Muscle layer of colon (tissue), 2 donors: ENCODE measurements at regions not wholly inside any gene's neighbourhood (a gene's known extent, or its start where the extent isn't known, plus 50 kb on each side); places are given as distances from the start of the nearest gene placed in this dataset.

Experiments
- H3K27ac ChIP-seq: one replicate; pipeline ENCODE4 v1.7.0; 2013; ENCODE audit warnings: low read depth, mild to moderate bottlenecking, low read length, moderate library complexity
- H3K27me3 ChIP-seq, 2 donors: one replicate each; pipeline ENCODE4 v1.7.0; 2013; ENCODE audit warnings: low read length in 2 of 2, mild to moderate bottlenecking in 2 of 2; ENCODE audit not compliant: insufficient read depth in 2 of 2, control insufficient read depth in 1 of 2
- H3K36me3 ChIP-seq: one replicate; pipeline ENCODE4 v1.7.0; 2013; ENCODE audit warnings: mild to moderate bottlenecking, low read length; ENCODE audit not compliant: insufficient read depth
- H3K4me1 ChIP-seq: one replicate; pipeline ENCODE4 v1.7.0; 2013; ENCODE audit warnings: mild to moderate bottlenecking, low read length; ENCODE audit not compliant: insufficient read depth
- H3K4me3 ChIP-seq, 2 donors: one replicate each; pipeline ENCODE4 v1.7.0; 2013; ENCODE audit warnings: low read length in 2 of 2, low read depth in 1 of 2, mild to moderate bottlenecking in 1 of 2, moderate library complexity in 1 of 2
- H3K9ac ChIP-seq: one replicate; pipeline ENCODE4 v1.7.0; 2013; ENCODE audit warnings: low read length
- H3K9me3 ChIP-seq: one replicate; pipeline ENCODE4 v1.7.0; 2013; ENCODE audit warnings: mild to moderate bottlenecking, low read length
- donor health status: abdominal sarcoma.
- donor health status: Adenocarcinoma of cecum.

DNA sequence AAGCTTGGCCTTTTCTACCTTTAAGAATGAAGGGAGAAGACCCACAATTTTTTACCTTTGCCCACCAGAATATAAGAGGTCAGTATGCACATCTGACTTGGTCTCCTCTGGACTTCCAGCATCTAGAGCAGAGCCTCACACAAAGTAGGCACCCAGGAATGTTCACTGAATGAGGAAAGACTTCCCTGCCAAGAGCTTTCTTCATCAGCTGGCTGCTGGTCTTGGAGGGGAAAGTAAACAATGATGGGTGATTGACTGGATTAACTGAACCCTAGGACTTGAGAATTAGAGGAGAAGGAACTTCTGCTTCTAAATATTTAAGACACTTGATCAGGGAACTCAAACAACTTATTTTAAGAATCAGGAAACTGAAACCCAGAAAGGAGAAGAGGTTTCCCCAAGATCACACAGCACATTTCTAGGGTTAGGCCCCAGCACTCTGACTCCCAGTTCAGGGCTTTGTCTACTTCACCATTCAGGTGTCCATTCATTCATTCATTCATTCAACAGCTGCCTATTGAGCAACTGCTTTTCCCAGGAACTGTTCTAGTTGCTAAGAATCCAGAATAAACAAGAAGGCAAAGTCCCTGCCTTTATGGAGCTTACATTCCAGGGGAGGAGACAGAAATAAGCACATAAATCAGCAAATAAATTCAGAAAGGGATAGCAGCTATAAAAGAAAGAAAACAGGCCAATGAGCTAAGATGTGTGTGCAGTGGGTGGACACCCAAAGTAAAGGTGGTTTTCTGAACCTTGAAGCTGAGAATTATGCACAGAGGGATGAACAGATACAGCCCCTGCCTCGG is 216.9 kb upstream of the LRFN2 start:
- no peaks in the 10 kb centered on the region for H3K4me1 ChIP-seq
- no peaks in the 10 kb centered on the region for H3K27me3 ChIP-seq

GRCh38 chr6:40802481-40802880 is 215.3 kb upstream of the LRFN2 start:
- Histone ChIP-seq H3K9me3 (no peaks in the 10 kb centered on the region), H3K4me3 (no peak overlapping the region), H3K27me3 (no peaks in the 10 kb centered on the region), H3K36me3 (no peaks in the 10 kb centered on the region), H3K4me1 (no peaks in the 10 kb centered on the region), H3K27ac (no peak overlapping the region), H3K9ac (no peak overlapping the region)

More for the DNA sequence above, 216.9 kb upstream of the LRFN2 start:
- H3K36me3 ChIP-seq: no peaks in the 10 kb centered on the region
- no peaks in the 10 kb centered on the region for H3K9me3 ChIP-seq
- H3K4me3 ChIP-seq: no peak overlapping the region
- no peak overlapping the region for H3K27ac ChIP-seq
- no peak overlapping the region for H3K9ac ChIP-seq

DNA sequence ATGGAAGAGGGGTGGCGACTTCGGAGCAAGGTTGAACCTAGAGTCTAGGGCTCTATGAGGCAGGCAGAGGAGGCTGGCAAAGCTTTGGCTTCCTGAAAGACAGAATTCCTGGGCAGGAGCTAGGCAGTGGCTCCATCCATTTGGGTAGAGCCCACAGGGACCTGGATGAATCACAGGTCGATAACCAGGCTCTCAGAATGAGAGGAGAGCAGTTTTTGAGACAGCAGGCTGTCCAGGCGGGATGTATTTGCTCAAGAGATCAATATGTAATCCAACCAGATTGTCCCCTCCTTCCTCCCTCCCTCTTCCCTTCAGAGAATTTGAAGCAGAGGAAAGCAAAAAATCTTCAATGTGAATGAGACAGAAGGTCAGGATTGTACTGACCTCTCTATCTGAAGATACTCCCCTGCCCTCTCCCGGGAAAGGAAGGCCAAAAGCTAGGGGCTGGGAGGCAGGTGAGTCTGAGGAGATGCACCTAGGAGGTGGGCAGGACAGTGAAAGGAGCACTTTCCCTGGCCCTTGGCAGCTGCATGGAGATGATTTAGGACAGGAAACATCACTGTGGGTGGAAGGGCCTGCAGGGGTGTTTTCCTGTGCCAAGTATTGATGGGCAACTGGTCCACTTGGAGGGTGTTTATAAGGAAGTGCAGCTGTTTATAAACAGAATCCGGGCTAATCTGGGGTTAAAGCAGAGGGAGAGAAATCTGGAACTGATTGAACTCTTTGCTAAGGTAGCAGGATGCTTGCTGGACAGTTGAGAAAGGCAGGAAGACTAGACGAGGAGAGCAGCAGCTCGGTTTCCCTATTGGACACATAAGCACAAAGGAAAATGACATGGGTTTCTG is 212.4 kb upstream of the LRFN2 start:
- Histone ChIP-seq H3K4me3 (no peak overlapping the region), H3K27ac (no peak overlapping the region), H3K4me1 (no peaks in the 10 kb centered on the region)

GRCh38 chr6:40798069-40798770 is 211.1 kb upstream of the LRFN2 start:
- no peak overlapping the region for H3K9ac ChIP-seq
- no peak overlapping the region for H3K4me3 ChIP-seq
- no peak overlapping the region for H3K27ac ChIP-seq
- H3K27me3 ChIP-seq: no peaks in the 10 kb centered on the region
- no peaks in the 10 kb centered on the region for H3K4me1 ChIP-seq
- no peaks in the 10 kb centered on the region for H3K36me3 ChIP-seq
- H3K9me3 ChIP-seq: no peaks in the 10 kb centered on the region

More for the DNA sequence above, 212.4 kb upstream of the LRFN2 start:
- no peaks in the 10 kb centered on the region for H3K9me3 ChIP-seq
- H3K27me3 ChIP-seq: no peaks in the 10 kb centered on the region
- H3K36me3 ChIP-seq: no peaks in the 10 kb centered on the region
- no peak overlapping the region for H3K9ac ChIP-seq

GRCh38 chr6:40796260-40797221 is 209.4 kb upstream of the LRFN2 start:
- Histone ChIP-seq H3K4me3 (no peak overlapping the region), H3K27me3 (no peaks in the 10 kb centered on the region), H3K9me3 (no peaks in the 10 kb centered on the region), H3K27ac (no peak overlapping the region), H3K4me1 (no peaks in the 10 kb centered on the region), H3K9ac (no peak overlapping the region), H3K36me3 (no peaks in the 10 kb centered on the region)

GRCh38 chr6:40794586-40794985 is 207.4 kb upstream of the LRFN2 start:
- H3K36me3 ChIP-seq: no peaks in the 10 kb centered on the region
- H3K27me3 ChIP-seq: no peaks in the 10 kb centered on the region
- H3K9ac ChIP-seq: no peak overlapping the region
- no peak overlapping the region for H3K27ac ChIP-seq
- H3K4me3 ChIP-seq: no peak overlapping the region
- H3K4me1 ChIP-seq: no peaks in the 10 kb centered on the region
- H3K9me3 ChIP-seq: no peaks in the 10 kb centered on the region

GRCh38 chr6:40792183-40792582 is 205.0 kb upstream of the LRFN2 start:
- Histone ChIP-seq H3K4me1 (no peaks in the 10 kb centered on the region), H3K9me3 (no peaks in the 10 kb centered on the region), H3K9ac (no peak overlapping the region), H3K27me3 (no peaks in the 10 kb centered on the region), H3K4me3 (no peak overlapping the region), H3K36me3 (no peaks in the 10 kb centered on the region), H3K27ac (no peak overlapping the region)

- no peak overlapping the region for H3K27ac ChIP-seq
Measured at GRCh38 chr6:40791004-40791403, 203.8 kb upstream of the LRFN2 start.

DNA sequence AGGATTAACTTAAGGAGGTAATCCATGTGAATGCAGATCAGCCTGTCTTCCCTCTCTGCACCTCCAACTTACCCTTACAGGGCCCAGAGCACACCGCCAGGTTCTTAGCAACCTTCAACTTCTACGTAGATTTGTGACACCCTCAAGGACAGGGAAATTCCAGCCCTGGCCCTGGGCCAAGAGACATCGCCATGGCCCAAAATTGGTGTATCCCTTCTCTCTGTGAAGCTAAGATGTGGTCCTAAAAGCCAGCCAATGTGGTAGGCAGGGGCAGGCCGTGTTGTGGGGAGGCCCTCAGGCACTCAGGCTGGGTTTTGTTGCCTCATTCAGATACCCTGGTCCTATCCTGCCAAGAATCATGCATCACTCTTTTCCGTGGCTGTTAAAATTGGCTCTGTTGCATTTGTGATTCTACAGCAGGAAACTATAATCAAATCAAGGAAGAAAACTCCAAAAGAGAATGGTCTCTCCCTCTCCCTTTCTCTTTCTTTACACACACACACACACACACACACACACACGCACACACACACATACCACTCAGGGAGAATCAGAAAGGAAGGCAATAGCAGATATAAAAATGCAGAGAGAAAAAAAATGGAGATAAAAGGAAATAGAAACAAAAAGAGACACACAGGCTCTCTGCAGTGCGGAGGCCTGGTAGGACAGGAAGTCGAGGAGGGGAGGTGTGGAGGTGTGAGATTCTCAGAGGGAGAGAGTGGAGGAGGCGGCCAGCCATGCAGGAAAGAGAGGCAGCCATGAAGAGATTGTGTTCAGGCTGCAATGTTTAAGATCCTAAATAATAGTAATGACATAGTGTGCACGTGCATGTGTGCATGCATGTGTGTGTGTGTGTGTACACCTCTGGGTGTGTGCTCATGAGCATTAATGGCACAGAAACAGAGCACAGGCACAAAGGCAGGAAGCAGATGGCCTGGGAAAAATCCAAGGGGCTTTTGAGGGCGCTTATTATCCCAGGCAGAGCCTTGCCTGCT is 201.8 kb upstream of the LRFN2 start:
- Histone ChIP-seq H3K9me3 (no peaks in the 10 kb centered on the region), H3K27me3 (no peaks in the 10 kb centered on the region), H3K4me1 (no peaks in the 10 kb centered on the region), H3K4me3 (no peak overlapping the region), H3K9ac (no peak overlapping the region), H3K27ac (no peak overlapping the region), H3K36me3 (no peaks in the 10 kb centered on the region)

More at GRCh38 chr6:40791004-40791403, 203.8 kb upstream of the LRFN2 start:
- no peak overlapping the region for H3K9ac ChIP-seq
- no peaks in the 10 kb centered on the region for H3K4me1 ChIP-seq
- no peak overlapping the region for H3K4me3 ChIP-seq
- no peaks in the 10 kb centered on the region for H3K27me3 ChIP-seq
- H3K9me3 ChIP-seq: no peaks in the 10 kb centered on the region
- no peaks in the 10 kb centered on the region for H3K36me3 ChIP-seq

- Histone ChIP-seq H3K27me3 (no peaks in the 10 kb centered on the region), H3K9ac (no peak overlapping the region), H3K27ac (no peak overlapping the region)
Measured at GRCh38 chr6:40782355-40782754, 195.2 kb upstream of the LRFN2 start.

More at GRCh38 chr6:40782355-40782754, 195.2 kb upstream of the LRFN2 start:
- Histone ChIP-seq H3K4me3 (no peak overlapping the region), H3K36me3 (no peaks in the 10 kb centered on the region), H3K9me3 (no peaks in the 10 kb centered on the region), H3K4me1 (no peaks in the 10 kb centered on the region)
